Activated CD4-positive, CD25-positive, alpha-beta regulatory T cell treated with anti-CD3 and anti-CD28 coated beads, Interleukin-2, amount 50 U/mL, for 24 hours (primary cell): ENCODE measurements at regions not wholly inside any gene's neighbourhood (a gene's known extent, or its start where the extent isn't known, plus 50 kb on each side); places are given as distances from the start of the nearest gene placed in this dataset.

Source experiments
- ATAC-seq, 2 donors: fragments of 150-1000 bp; cut with Tn5 transposase; one replicate each; pipeline ENCODE4 v1.10.0; 2021; ENCODE audit warnings: mild to moderate bottlenecking in 1 of 2, moderate library complexity in 1 of 2

GRCh38 chr5:32990593-32991420 lies 279.7 kb downstream of the NPR3 start:
- ATAC-seq, result no peak

DNA sequence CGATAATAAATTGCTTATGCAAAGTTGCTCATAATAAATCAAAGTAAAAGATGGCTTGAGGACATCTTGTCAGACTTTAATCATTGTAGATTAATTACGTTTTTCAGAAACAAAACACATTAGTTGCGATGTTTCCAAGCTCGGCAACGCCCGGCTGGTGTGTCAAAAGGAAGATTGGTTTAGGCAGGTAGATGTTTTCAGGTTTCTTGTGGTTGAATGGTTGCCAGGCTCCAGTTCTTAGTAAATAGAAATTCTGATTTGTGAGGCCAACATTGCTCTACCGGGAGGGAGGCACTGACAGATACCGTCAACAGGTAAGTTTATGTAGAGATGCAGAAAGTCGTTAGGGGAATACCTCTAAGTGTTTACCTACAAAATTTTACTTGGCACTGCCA lies 280.3 kb downstream of the NPR3 start:
- no peak for ATAC-seq

DNA sequence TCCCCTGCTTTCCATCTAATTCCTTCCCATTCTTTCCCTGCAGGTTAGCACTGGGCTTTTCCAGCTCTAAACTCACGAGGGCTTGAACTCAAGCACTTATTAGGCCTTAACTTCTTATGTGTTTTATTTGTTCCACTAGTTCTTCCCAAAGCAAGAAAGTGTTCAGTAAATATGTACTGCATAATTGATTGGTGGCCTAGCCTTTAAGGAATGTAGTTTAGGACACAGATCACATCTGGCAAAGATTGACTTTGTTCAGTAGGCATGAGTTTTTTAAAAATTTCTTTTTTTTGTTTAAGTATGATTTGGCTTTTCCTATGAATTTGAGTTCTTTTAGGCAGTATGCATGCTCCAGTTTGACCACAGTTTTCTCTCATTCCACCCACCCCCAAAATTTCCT lies 285.2 kb downstream of the NPR3 start:
- ATAC-seq, result no peak

GRCh38 chr5:33008751-33009418 lies 297.8 kb downstream of the NPR3 start:
- ATAC-seq, result no peak

DNA sequence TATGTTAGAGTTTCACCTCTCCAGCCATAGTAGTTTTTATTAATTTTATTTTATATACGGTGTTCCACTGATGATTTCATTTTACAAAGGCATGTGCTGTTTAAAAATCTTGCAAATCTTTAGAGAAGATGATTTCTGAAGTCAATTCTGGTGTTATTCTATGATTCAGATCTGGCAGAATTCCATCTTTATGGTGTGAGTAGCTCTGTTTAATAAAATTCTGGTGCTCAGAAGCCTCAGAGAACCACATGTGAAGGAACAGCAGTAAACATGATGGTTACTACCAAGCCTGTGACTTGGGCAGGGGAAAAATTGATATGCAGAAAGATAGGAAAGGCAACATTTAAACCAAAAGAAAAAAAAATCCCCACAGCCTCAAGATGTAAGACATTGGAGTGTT lies 299.7 kb downstream of the NPR3 start:
- no peak for ATAC-seq

- ATAC-seq, result no peak
Observed at GRCh38 chr5:33011801-33012200, 300.7 kb downstream of the NPR3 start.

GRCh38 chr5:33023649-33024048 lies 312.5 kb downstream of the NPR3 start:
- ATAC-seq, result no peak

- no peak for ATAC-seq
Observed at GRCh38 chr5:33032271-33033070, 321.4 kb downstream of the NPR3 start.

GRCh38 chr5:33033516-33033915 lies 322.4 kb downstream of the NPR3 start:
- ATAC-seq, result no peak

DNA sequence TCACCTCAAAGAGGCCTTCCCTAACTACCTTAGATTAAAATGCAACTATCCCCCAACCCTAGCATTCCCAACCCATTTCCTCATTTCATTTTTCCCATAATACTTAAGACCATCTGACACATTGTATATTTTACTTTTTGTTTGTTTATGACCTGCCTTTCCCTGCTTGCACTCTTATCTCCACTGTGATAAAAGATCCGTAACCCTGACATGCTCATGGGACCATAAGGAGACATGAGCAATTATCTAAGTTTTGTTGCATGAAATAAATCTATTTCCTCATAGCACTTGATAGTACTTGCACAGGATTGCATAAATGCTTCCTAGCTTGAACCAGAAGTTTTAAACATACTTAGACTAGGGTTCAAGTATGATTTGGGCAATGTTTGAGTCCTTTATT lies 323.7 kb downstream of the NPR3 start:
- no peak for ATAC-seq

DNA sequence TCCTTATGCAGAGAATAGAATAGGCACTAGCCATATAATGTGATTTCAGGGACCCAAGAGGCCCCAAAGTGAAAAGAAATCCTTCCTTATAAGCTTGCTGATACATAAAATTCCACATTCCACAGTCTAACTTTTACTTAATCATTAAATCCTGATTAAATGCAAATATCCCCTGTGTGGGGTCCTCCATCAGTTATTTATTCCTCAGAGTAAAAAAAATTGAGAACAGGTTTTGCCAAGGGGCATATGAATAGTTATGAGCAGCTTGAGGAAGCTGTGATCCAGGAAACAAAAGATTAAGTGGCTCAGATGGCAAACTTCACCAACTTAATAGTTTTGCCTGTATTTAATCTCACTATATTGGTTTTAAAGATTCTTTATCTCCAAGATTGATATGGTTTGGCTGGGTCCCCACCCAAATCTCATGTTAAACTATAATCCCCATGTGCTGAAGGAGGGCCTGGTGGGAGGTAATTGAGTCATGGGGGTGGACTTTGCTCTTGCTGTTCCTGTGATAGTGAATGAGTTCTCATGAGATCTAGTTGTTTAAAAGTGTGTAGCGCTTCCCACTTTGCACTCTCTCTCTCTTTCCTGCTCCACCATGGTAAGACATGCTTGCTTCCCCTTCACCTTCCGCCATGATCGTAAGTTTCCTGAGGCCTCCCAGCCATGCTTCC lies 324.9 kb downstream of the NPR3 start:
- ATAC-seq, result no peak

GRCh38 chr5:33037076-33037475 lies 326.0 kb downstream of the NPR3 start:
- ATAC-seq, result no peak

DNA sequence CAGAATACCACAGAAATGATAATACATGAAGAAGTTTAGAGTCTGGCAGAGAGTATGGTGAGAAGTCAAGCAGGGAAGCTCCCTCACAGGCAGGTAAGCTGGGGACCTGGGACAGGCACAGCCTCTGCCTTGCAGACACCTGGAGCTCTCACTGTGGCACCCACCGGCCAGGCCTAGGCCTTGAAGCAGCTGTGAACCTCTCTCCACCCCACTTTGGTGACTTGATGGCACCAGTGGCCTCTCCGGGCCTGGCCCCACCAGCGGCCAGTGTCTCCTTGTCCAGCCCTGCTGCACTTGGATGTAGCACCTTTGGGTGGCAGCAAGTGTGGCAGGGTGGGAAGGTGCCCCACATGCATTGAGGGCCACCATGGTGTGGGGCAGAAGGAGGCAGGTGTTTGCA lies 330.5 kb downstream of the NPR3 start:
- no peak for ATAC-seq

DNA sequence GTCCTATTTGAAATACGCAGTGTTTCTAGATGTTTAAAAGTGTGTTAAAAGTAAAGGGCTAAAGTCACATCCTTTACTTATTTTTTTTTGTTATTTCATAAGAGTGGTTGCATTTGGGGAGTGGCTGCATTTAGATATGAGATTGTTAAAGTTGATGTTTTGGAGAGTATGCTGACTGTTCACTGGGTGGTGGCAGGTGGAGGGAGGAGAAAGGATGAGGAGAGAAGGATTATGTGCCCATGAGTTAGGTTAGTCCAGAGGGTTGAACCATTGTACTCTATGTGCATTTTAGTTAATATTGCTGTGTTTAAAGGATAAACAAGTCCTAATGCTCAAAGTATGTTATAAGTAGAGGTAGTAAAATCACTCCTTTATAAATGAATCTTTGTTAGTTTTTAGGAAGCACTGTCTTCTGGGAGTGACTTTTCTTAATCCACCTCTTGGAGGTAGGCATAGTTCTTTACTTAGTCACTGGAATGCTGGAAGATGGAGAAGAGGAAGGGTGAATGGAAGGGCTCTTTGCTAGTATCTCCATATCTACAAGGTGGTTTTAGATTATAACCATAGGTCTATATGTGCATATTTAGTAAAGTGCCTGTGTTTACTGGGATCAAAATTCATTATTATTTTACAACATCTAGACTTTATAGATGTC lies 332.3 kb downstream of the NPR3 start:
- ATAC-seq, result no peak

DNA sequence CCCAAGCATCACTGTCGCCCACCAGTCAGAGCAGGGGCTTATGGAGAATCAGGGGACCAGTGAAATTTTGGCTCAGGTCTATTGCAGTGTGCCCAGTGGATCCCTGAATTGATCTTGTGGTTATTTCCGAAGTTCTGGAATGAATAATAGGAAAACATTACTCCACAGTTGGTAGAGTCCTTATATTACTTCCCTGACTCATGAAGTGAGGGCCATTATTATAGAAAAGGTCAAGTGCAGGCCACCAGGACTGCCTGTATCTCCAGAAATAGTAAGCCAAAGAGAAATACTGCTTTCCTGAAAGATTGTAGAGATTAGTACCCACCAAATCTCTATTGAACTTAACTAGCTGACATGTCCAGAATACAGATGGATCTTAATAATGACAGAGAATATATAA lies 335.0 kb downstream of the NPR3 start:
- no peak for ATAC-seq

GRCh38 chr5:33048315-33048714 lies 337.2 kb downstream of the NPR3 start:
- no peak for ATAC-seq

DNA sequence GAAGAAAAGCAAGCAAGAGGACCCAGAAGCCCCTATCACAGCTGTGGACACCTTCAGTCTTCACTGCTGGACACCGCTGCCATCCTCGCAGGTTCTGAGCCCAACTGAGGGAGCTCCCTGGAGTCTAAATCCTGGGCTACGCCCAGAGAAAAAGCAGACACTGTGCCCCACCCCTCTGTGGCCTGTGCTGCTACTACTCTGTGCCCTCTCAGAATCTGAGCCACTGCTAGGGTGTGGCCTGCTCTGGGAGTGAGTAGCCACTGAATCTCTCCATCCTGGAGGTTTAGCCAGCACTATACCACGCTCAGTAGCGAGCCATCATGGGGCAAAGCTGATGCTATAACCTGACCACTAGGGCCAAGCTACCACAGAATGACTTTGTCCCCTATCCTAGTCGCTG lies 338.2 kb downstream of the NPR3 start:
- ATAC-seq, result no peak

- ATAC-seq, result no peak
Observed at GRCh38 chr5:33049842-33050241, 338.7 kb downstream of the NPR3 start.

DNA sequence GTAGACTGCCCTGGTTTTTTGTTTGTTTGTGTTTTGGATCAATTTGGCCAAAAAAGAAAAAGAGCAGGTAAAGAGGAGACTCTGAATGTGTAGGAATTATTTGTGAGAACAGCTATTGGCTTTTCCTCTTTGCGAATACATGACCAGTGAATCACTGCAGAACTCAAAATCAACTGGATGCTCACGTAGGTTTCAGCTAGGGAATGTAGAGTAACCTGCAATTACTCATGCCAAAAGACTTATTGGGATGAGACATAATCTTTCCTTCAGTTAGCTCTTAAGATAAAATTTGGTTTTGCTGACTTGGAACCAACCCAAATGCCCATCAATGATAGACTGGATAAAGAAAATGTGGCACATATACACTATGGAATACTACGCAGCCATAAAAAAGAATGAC lies 348.0 kb downstream of the NPR3 start:
- no peak for ATAC-seq

DNA sequence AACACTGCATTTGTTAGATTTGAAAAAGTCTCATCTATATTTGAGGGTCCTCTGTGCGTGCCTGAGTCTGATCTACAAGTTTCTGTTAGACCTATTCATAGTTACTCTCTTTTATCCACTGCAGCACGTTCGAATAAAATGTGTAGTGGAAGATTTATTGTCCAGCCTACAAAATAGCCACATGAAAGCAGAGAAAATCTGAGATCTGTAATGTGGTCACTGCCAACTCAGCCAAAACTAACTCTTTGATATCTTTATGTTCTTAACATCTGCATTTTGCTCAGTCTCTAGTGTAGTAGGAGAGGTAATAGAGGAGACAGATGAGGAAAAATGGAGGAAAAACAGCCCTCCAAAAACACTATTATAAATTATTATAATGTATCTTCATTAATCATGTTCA lies 354.0 kb downstream of the NPR3 start:
- ATAC-seq, result no peak

- no peak for ATAC-seq
Observed at GRCh38 chr5:33067291-33067690, 356.2 kb downstream of the NPR3 start.

DNA sequence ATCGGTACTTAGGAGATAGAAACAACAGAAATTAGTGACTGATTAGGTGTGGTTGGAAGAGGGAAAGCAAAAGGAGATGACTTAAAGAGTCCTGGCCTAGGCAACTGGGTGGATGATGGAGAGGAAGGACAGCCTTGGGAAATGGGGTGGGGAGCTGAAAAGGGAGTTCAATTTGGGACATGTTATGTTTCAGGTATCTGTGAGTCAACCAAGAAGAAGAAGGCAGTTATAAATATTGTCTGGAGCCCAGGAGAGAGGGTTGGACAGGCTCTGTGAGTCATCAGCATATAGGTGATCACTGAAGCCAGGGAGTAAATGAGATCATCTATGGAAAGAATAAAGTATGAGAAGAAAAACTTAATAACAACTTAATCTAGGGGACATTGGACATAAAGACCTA lies 357.7 kb downstream of the NPR3 start:
- ATAC-seq, result no peak

DNA sequence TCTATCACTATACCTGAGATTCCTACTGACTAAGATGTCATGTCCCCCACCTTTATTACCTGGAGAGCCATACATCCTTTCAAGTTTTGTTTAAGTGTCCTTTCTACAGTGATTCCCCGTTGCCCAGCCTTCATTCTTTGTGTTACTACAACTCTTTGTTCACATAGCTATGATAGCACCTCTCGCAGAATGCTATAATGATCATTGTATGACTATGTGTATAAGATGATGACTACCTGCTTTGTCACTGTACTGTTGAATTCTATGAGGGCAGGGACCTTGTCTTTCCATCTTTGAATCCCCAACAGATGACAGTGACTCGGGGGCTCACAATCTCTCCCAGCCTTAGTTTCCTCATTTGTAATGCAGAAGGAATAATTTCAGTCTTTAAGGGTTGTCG lies 361.2 kb downstream of the NPR3 start:
- no peak for ATAC-seq
